IMR-90 (cell line): ENCODE measurements at regions not wholly inside any gene's neighbourhood (a gene's known extent, or its start where the extent isn't known, plus 50 kb on each side); places are given as distances from the start of the nearest gene placed in this dataset.

Experiments
- ATAC-seq: fragments of 200-7000 bp; cut with Tn5 transposase; 2 replicates; pipeline ENCODE4 v1.9.1; 2020; ENCODE audit warnings: low read depth, mild to moderate bottlenecking, moderate library complexity
- BruUV-seq: library from RNA; stranded (reverse); fragments of 400-500 nt; replicated peaks from 2 replicates; lab custom pipeline; 2021; lab: Mats Ljungman, UMichigan
- CTCF ChIA-PET: fragments of 300-600 bp; formaldehyde crosslinking; extraction: SDS; loops from one replicate; lab custom pipeline; 2021; ENCODE audit warnings: antibody characterized with exemption; lab: Yijun Ruan, JAX
- POLR2A ChIA-PET: fragments of 300-600 bp; sonication (Branson Sonifier 250); formaldehyde crosslinking; loops from one replicate; lab custom pipeline; 2022; ENCODE audit warnings: antibody characterized with exemption; ENCODE audit not compliant: unreplicated experiment; lab: Charles Lee
- DNase-seq: peaks from one replicate; pipeline ENCODE4 v3.0.0; 2013
- H2AFZ ChIP-seq: replicated peaks from 2 replicates; pipeline ENCODE3; 2013; ENCODE audit warnings: low read length, mild to moderate bottlenecking; ENCODE audit not compliant: poor library complexity
- H2AK5ac ChIP-seq: 2 replicates; pipeline ENCODE4 v1.6.1; 2013; ENCODE audit warnings: low read depth, low read length, inconsistent platforms
- H2AK9ac ChIP-seq: replicated peaks from 2 replicates; pipeline ENCODE3; 2013; ENCODE audit warnings: mild to moderate bottlenecking, low read depth, low read length, moderate library complexity; ENCODE audit not compliant: poor library complexity
- H2BK120ac ChIP-seq: 2 replicates; pipeline ENCODE4 v1.6.1; 2013; ENCODE audit warnings: low read depth, low read length, inconsistent platforms
- H2BK15ac ChIP-seq: 3 replicates; pipeline ENCODE4 v1.6.1; 2013; ENCODE audit warnings: low read depth, low read length, inconsistent platforms
- H2BK20ac ChIP-seq: 2 replicates; pipeline ENCODE4 v1.6.1; 2013; ENCODE audit warnings: low read depth, mild to moderate bottlenecking, inconsistent platforms, low read length, moderate library complexity
- H2BK5ac ChIP-seq: 2 replicates; pipeline ENCODE4 v1.6.1; 2013; ENCODE audit warnings: mild to moderate bottlenecking, low read depth, low read length, inconsistent platforms; ENCODE audit not compliant: poor library complexity, severe bottlenecking
- H3K14ac ChIP-seq: replicated peaks from 2 replicates; pipeline ENCODE4 v1.6.1; 2013; ENCODE audit warnings: low read depth, low read length, inconsistent platforms
- H3K18ac ChIP-seq: 2 replicates; pipeline ENCODE4 v1.6.1; 2013; ENCODE audit warnings: low read depth, low read length, control low read depth
- H3K23ac ChIP-seq: 2 replicates; pipeline ENCODE4 v1.6.1; 2013; ENCODE audit warnings: low read depth, low read length, inconsistent platforms
- H3K27ac ChIP-seq: 2 replicates; pipeline ENCODE4 v1.5.1; 2013; ENCODE audit warnings: mild to moderate bottlenecking, control low read depth, low read length; ENCODE audit not compliant: insufficient read depth
- H3K27me3 ChIP-seq: 2 replicates; pipeline ENCODE4 v1.6.1; 2013; ENCODE audit warnings: low read length; ENCODE audit not compliant: control insufficient read depth, insufficient read depth
- H3K36me3 ChIP-seq: 2 replicates; pipeline ENCODE4 v1.6.1; 2013; ENCODE audit warnings: low read length, mixed read lengths; ENCODE audit not compliant: control insufficient read depth, insufficient read depth
- H3K4ac ChIP-seq: 2 replicates; pipeline ENCODE4 v1.6.1; 2013; ENCODE audit warnings: low read depth, low read length, inconsistent platforms
- H3K4me1 ChIP-seq: 2 replicates; pipeline ENCODE4 v1.6.1; 2013; ENCODE audit warnings: low read length, mixed read lengths; ENCODE audit not compliant: control insufficient read depth, insufficient read depth
- H3K4me2 ChIP-seq: 2 replicates; pipeline ENCODE4 v1.6.1; 2013; ENCODE audit warnings: low read depth, mild to moderate bottlenecking, control low read depth, low read length, moderate library complexity
- H3K4me3 ChIP-seq: 2 replicates; pipeline ENCODE4 v1.5.1; 2013; ENCODE audit warnings: low read depth, mild to moderate bottlenecking, control low read depth, low read length, moderate library complexity; ENCODE audit not compliant: insufficient read depth
- H3K56ac ChIP-seq: 2 replicates; pipeline ENCODE4 v1.6.1; 2013; ENCODE audit warnings: low read length, inconsistent platforms; ENCODE audit not compliant: insufficient read depth; ENCODE audit errors: extremely low read depth
- H3K79me1 ChIP-seq, 2 experiments: 2 replicates each; pipeline ENCODE4 v1.6.1; 2013; ENCODE audit warnings: low read length in 2 of 2, inconsistent platforms in 1 of 2, low read depth in 1 of 2
- H3K9ac ChIP-seq: 2 replicates; pipeline ENCODE4 v1.6.1; 2013; ENCODE audit warnings: low read depth, low read length, control low read depth
- H3K9me1 ChIP-seq: 2 replicates; pipeline ENCODE4 v1.6.1; 2013; ENCODE audit warnings: low read length, inconsistent platforms; ENCODE audit not compliant: insufficient read depth
- H3K9me3 ChIP-seq: 2 replicates; pipeline ENCODE4 v1.6.1; 2013; ENCODE audit warnings: low read length; ENCODE audit not compliant: control insufficient read depth, insufficient read depth
- H4K20me1 ChIP-seq: 2 replicates; pipeline ENCODE4 v1.6.1; 2013; ENCODE audit warnings: low read length, inconsistent platforms; ENCODE audit not compliant: insufficient read depth
- H4K5ac ChIP-seq: 2 replicates; pipeline ENCODE4 v1.6.1; 2013; ENCODE audit warnings: mild to moderate bottlenecking, low read depth, low read length, control low read depth
- H4K8ac ChIP-seq, 2 experiments: 2 replicates each; pipeline ENCODE4 v1.6.1; 2013; ENCODE audit warnings: low read depth in 2 of 2, low read length in 2 of 2, control low read depth in 1 of 2, inconsistent platforms in 1 of 2
- H4K91ac ChIP-seq: 2 replicates; pipeline ENCODE4 v1.6.1; 2013; ENCODE audit warnings: low read depth, low read length, inconsistent platforms; ENCODE audit not compliant: insufficient read depth
- CEBPB ChIP-seq: IDR thresholded peaks from 2 replicates; pipeline ENCODE4 v1.6.1; 2012; ENCODE audit warnings: low read depth, low read length, improper control_type of control experiment
- RCOR1 ChIP-seq: IDR thresholded peaks from 2 replicates; pipeline ENCODE4 v1.6.1; 2012; ENCODE audit warnings: mild to moderate bottlenecking, low read length, improper control_type of control experiment; ENCODE audit not compliant: insufficient replicate concordance
- whole genome bisulfite sequencing, 2 experiments: methylation state at CpG; one replicate each; pipeline versions ENCODE4 v1.1.5 to v1.1.7; 2013; ENCODE audit warnings: missing lambda C conversion rate in 2 of 2; ENCODE audit not compliant: insufficient read length in 1 of 2; ENCODE audit errors: extremely low coverage in 2 of 2; 5-methylcytosine and 5-hydroxymethylcytosine counted together
- dilution Hi-C: fragments of 300-500 bp; cut with HindIII; formaldehyde crosslinking; loops from one replicate; pipeline ENCODE4 v1.14.3; 2018; ENCODE audit warnings: low sequenced_read_pairs; ENCODE audit not compliant: unreplicated experiment
- in situ Hi-C: fragments of 300-500 bp; cut with MboI; formaldehyde crosslinking; loops from 3 replicates; pipeline ENCODE4 v1.14.3; 2019; ENCODE audit warnings: low sequenced_read_pairs, inconsistent platforms, mixed read lengths
- intact Hi-C: fragments of 100-400 bp; cut with micrococcal nuclease; formaldehyde crosslinking; loops from 2 replicates; pipeline ENCODE4 v1.10.0; 2022

GRCh38 chr18:39191058-39191457, 1625.5 kb upstream of the CELF4 start:
- Histone ChIP-seq H3K18ac (no peak overlapping the region), H3K27me3 (no peaks in the 10 kb centered on the region), H3K4me2 (no peak overlapping the region), H3K14ac (no peak overlapping the region), H4K8ac (no peak overlapping the region), H3K9me1 (no peaks in the 10 kb centered on the region), H2AFZ (no peak overlapping the region), H4K91ac (no peak overlapping the region), H2BK15ac (no peak overlapping the region), H2AK9ac (no peak overlapping the region), H3K4ac (no peak overlapping the region), H3K4me3 (no peak overlapping the region), H3K79me1 (no peaks in the 10 kb centered on the region), H3K9ac (no peak overlapping the region), H2BK120ac (no peak overlapping the region), H3K23ac (no peak overlapping the region), H3K9me3 (no peaks in the 10 kb centered on the region), H4K20me1 (no peaks in the 10 kb centered on the region), H3K36me3 (no peaks in the 10 kb centered on the region), H3K27ac (no peak overlapping the region), H2BK5ac (no peak overlapping the region), H2BK20ac (no peak overlapping the region), H4K5ac (no peak overlapping the region), H3K56ac (no peak overlapping the region), H3K4me1 (no peaks in the 10 kb centered on the region), H2AK5ac (no peak overlapping the region)
- ATAC-seq, result no peak
- in situ Hi-C loops, result no loop called here
- ChIA-PET POLR2A (no interaction called here), CTCF (interaction anchor here (1.0 kb wide), 1 partner anchor 28 kb away, joined by 3 read pairs; no protein-coding TSS in a partner anchor)
- intact Hi-C loops, result no loop called here
- no TSS peak for BruUV-seq
- dilution Hi-C loops, result no loop called here
- TF ChIP-seq RCOR1 (no peak), CEBPB (peak; percentile 71)
- WGBS, 2 experiments, result no CpG with 5 or more reads among the region's 2 CpGs
- DNase-seq, result no peak
